HL-60 (cell line): ENCODE measurements at regions not wholly inside any gene's neighbourhood (a gene's known extent, or its start where the extent isn't known, plus 50 kb on each side); places are given as distances from the start of the nearest gene placed in this dataset.

ENCODE experiments used
- DNase-seq, 2 experiments: peaks; one replicate each; pipeline ENCODE4 v3.0.0-alpha.2; 2010 to 2020; ENCODE audit warnings: low read depth in 1 of 2, low spot score in 1 of 2
- H3K27ac ChIP-seq: fragments of 250-450 bp; sonication (Bioruptor Pico); replicated peaks from 2 replicates; pipeline ENCODE4 v1.5.1; 2020; ENCODE audit warnings: mild to moderate bottlenecking, moderate library complexity
- H3K27me3 ChIP-seq: fragments of 250-450 bp; sonication (Bioruptor Pico); 2 replicates; pipeline ENCODE4 v1.5.1; 2021; ENCODE audit warnings: mild to moderate bottlenecking, moderate library complexity; ENCODE audit not compliant: insufficient read depth, poor library complexity, severe bottlenecking
- H3K4me3 ChIP-seq: replicated peaks from 2 replicates; pipeline ENCODE4 v1.5.1; 2011; ENCODE audit warnings: mild to moderate bottlenecking, control low read depth, low read length; ENCODE audit not compliant: insufficient read depth
- GABPA ChIP-seq: IDR thresholded peaks from 2 replicates; pipeline ENCODE4 v1.6.1; 2012; ENCODE audit warnings: low read depth
- POLR2AphosphoS5 ChIP-seq: IDR thresholded peaks from 2 replicates; pipeline ENCODE4 v1.6.1; 2012; ENCODE audit warnings: low read depth
- REST ChIP-seq: IDR thresholded peaks from 2 replicates; pipeline ENCODE4 v1.6.1; 2012; ENCODE audit warnings: low read depth; ENCODE audit not compliant: insufficient replicate concordance
- SPI1 ChIP-seq: IDR thresholded peaks from 2 replicates; pipeline ENCODE4 v1.6.1; 2012; ENCODE audit warnings: low read depth, mild to moderate bottlenecking, borderline replicate concordance
- TF ChIP-seq, protein P1 (sequence below): IDR thresholded peaks from one replicate; pipeline ENCODE4 v1.5.1; 2011; ENCODE audit warnings: low read length, control low read depth, inconsistent platforms; ENCODE audit not compliant: insufficient read depth

DNA sequence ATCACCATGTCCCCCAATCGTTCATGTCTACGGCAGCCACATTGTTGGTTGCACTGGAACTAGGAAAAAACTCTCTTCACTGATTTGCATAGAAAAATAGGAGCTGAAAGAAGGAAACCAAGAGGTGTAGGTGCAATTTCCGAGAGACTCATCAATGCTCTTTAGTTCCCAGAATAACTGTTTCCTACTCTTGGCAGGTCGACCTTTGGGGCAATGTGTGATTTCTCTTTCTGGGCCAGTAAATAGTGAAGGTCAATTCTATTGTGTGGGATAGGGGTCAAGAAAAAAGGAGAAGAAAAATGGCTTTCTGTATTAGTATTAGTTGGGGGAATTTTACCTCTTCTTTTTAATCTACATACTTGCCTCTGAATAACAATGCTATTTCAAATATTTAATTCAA is 55.9 kb upstream of the PDE5A start:
- TF ChIP-seq REST: no peak
- TF ChIP-seq SPI1: no peak
- no peak for TF ChIP-seq GABPA
- TF ChIP-seq, protein P1, sequence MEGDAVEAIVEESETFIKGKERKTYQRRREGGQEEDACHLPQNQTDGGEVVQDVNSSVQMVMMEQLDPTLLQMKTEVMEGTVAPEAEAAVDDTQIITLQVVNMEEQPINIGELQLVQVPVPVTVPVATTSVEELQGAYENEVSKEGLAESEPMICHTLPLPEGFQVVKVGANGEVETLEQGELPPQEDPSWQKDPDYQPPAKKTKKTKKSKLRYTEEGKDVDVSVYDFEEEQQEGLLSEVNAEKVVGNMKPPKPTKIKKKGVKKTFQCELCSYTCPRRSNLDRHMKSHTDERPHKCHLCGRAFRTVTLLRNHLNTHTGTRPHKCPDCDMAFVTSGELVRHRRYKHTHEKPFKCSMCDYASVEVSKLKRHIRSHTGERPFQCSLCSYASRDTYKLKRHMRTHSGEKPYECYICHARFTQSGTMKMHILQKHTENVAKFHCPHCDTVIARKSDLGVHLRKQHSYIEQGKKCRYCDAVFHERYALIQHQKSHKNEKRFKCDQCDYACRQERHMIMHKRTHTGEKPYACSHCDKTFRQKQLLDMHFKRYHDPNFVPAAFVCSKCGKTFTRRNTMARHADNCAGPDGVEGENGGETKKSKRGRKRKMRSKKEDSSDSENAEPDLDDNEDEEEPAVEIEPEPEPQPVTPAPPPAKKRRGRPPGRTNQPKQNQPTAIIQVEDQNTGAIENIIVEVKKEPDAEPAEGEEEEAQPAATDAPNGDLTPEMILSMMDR: no peak
- TF ChIP-seq POLR2AphosphoS5: no peak
- DNase-seq: no peak

GRCh38 chr4:119683518-119683917 is 54.9 kb upstream of the PDE5A start:
- DNase-seq: no peak

More for the DNA sequence above, 55.9 kb upstream of the PDE5A start:
- Histone ChIP-seq H3K27me3 (no peaks in the 10 kb centered on the region), H3K27ac (no peak overlapping the region), H3K4me3 (no peak overlapping the region)

GRCh38 chr4:119682099-119682498 is 53.5 kb upstream of the PDE5A start:
- no peak overlapping the region for H3K27ac ChIP-seq
- no peak for DNase-seq
- no peak overlapping the region for H3K4me3 ChIP-seq
- no peak for TF ChIP-seq REST
- no peak for TF ChIP-seq SPI1
- TF ChIP-seq POLR2AphosphoS5: no peak
- TF ChIP-seq GABPA: no peak
- TF ChIP-seq, protein P1: no peak
- H3K27me3 ChIP-seq: no peaks in the 10 kb centered on the region

More at GRCh38 chr4:119683518-119683917, 54.9 kb upstream of the PDE5A start:
- Histone ChIP-seq H3K27me3 (no peaks in the 10 kb centered on the region), H3K4me3 (no peak overlapping the region), H3K27ac (no peak overlapping the region)
- TF ChIP-seq POLR2AphosphoS5: no peak
- TF ChIP-seq SPI1: no peak
- TF ChIP-seq, protein P1: no peak
- no peak for TF ChIP-seq REST
- no peak for TF ChIP-seq GABPA
